ENCODE measurements at regions not wholly inside any gene's neighbourhood (a gene's known extent, or its start where the extent isn't known, plus 50 kb on each side); places are given as distances from the start of the nearest gene placed in this dataset.

GRCh38 chr2:7924023-7924762 lies 757.7 kb upstream of the ID2 start:
- no peak for TF ChIP-seq POLR2A (IDR thresholded peaks at IDR 0.05)
- Histone ChIP-seq H3K27ac (no peak overlapping the region), H3K36me3 (no peaks in the 10 kb centered on the region), H3K9me3 (no peaks in the 10 kb centered on the region), H3K4me1 (no peaks in the 10 kb centered on the region), H3K27me3 (no peaks in the 10 kb centered on the region), H3K4me3 (no peak overlapping the region)
- ATAC-seq = no peak
- intact Hi-C loops (cut with DNase I; ENCODE audit: low total_unique reads) (no loop called here), in situ Hi-C loops (cut with MboI; ENCODE audit: low sequenced_read_pairs in 4 of 4) (no loop called here)
- DNase-seq = no peak

DNA sequence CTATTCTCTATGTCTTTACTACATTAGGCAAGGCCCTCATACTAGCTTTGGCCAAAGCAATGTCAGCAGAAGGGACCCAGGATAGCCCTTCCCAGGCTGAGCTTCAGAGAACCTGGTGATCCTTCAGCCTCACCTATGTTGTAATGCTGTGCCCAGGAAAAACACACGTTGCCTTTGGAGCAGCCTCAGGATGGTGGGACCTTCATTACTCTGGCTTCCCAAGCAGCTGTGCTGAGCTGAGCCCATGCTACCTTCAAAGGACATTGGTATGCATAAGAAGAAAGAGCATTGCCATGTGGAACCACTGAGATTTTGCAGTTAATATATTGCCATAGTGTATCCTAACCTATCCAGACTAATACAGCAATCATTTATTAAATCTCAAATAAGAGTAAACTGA lies 756.4 kb upstream of the ID2 start:
- Histone ChIP-seq H3K9me3 (no peaks in the 10 kb centered on the region), H3K4me1 (no peaks in the 10 kb centered on the region), H3K36me3 (no peaks in the 10 kb centered on the region), H3K27ac (no peak overlapping the region), H3K27me3 (no peaks in the 10 kb centered on the region), H3K4me3 (no peak overlapping the region)
- no peak for ATAC-seq
- TF ChIP-seq CTCF (IDR thresholded peaks at IDR 0.05 in 4 of 5, conservative IDR thresholded peaks at IDR 0.05 in 1 of 5) (no peak), POLR2A (IDR thresholded peaks at IDR 0.05) (no peak)
- in situ Hi-C loops (cut with MboI; ENCODE audit: low sequenced_read_pairs in 4 of 4) = no loop called here
- intact Hi-C loops (cut with DNase I; ENCODE audit: low total_unique reads) = no loop called here
- no peak for DNase-seq

- no peaks in the 10 kb centered on the region for H3K9me3 ChIP-seq
- no peak overlapping the region for H3K27ac ChIP-seq
- H3K4me3 ChIP-seq = no peak overlapping the region
- DNase-seq (no peak), ATAC-seq (no peak)
- intact Hi-C loops (cut with DNase I; ENCODE audit: low total_unique reads) (no loop called here), in situ Hi-C loops (cut with MboI; ENCODE audit: low sequenced_read_pairs in 4 of 4) (no loop called here)
- no peaks in the 10 kb centered on the region for H3K27me3 ChIP-seq
- TF ChIP-seq CTCF (IDR thresholded peaks at IDR 0.05 in 4 of 5, conservative IDR thresholded peaks at IDR 0.05 in 1 of 5) = no peak
- no peak for TF ChIP-seq POLR2A (IDR thresholded peaks at IDR 0.05)
- no peaks in the 10 kb centered on the region for H3K36me3 ChIP-seq
- no peaks in the 10 kb centered on the region for H3K4me1 ChIP-seq
Observed at GRCh38 chr2:7927691-7928090, 754.2 kb upstream of the ID2 start.

- no peaks in the 10 kb centered on the region for H3K4me1 ChIP-seq
- DNase-seq (no peak), ATAC-seq (no peak)
- H3K4me3 ChIP-seq = no peak overlapping the region
- TF ChIP-seq POLR2A (IDR thresholded peaks at IDR 0.05) = no peak
- TF ChIP-seq CTCF (IDR thresholded peaks at IDR 0.05 in 4 of 5, conservative IDR thresholded peaks at IDR 0.05 in 1 of 5) = no peak
- intact Hi-C loops (cut with DNase I; ENCODE audit: low total_unique reads) (no loop called here), in situ Hi-C loops (cut with MboI; ENCODE audit: low sequenced_read_pairs in 4 of 4) (no loop called here)
- no peaks in the 10 kb centered on the region for H3K27me3 ChIP-seq
- H3K9me3 ChIP-seq = no peaks in the 10 kb centered on the region
- no peaks in the 10 kb centered on the region for H3K36me3 ChIP-seq
- H3K27ac ChIP-seq = no peak overlapping the region
Observed at GRCh38 chr2:7929281-7929680, 752.6 kb upstream of the ID2 start.

DNA sequence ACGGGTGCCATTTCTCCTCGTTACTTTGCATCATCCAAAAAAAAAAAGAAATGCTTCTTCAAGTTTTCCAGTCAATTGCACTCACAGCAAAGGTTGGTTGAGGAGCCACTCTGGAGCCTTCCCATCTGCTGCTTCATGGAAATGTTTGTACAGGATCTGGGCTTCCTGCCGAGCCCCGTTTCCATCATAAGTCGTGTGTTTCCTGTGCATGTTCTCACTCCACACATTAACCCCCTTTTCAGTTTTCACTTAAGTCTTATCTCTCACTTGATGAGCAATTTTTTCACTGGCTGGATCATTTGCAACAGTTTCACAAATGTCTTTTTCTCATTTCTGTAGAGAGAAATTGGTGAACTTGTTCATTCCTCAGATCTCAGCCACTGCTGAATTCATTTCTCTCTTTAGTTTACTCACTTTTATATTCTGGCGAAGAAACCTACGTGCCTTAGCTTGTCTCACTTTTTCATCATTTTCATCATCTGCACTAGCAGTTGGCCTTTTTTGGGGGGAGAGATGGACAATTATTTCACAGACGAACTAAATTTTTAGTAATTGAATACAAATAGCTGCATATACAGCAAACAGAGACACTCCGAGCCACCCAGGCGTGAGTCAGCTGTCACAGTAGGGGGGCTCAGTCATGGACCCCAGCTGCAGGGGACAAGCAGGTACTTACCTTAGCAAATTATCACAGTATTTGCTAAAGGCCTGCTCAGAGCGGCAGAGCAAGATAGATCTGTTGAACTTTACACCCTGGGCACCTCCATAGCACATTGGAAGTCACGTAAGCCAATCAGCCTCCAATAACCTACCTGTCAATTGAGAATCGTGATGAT lies 750.8 kb upstream of the ID2 start:
- ATAC-seq (no peak), DNase-seq (no peak)
- H3K4me1 ChIP-seq = no peaks in the 10 kb centered on the region
- in situ Hi-C loops (cut with MboI; ENCODE audit: low sequenced_read_pairs in 4 of 4) = no loop called here
- intact Hi-C loops (cut with DNase I; ENCODE audit: low total_unique reads) = no loop called here
- H3K9me3 ChIP-seq = no peaks in the 10 kb centered on the region
- no peaks in the 10 kb centered on the region for H3K27me3 ChIP-seq
- H3K36me3 ChIP-seq = no peaks in the 10 kb centered on the region
- no peak for TF ChIP-seq CTCF (IDR thresholded peaks at IDR 0.05 in 4 of 5, conservative IDR thresholded peaks at IDR 0.05 in 1 of 5)
- no peak for TF ChIP-seq POLR2A (IDR thresholded peaks at IDR 0.05)
- H3K27ac ChIP-seq = no peak overlapping the region
- H3K4me3 ChIP-seq = no peak overlapping the region
